Neuronal stem cell (in vitro differentiated cells): ENCODE measurements at regions not wholly inside any gene's neighbourhood (a gene's known extent, or its start where the extent isn't known, plus 50 kb on each side); places are given as distances from the start of the nearest gene placed in this dataset.

Experiments used
- DNase-seq: peaks from one replicate; pipeline ENCODE4 v3.0.0-alpha.2; 2013; ENCODE audit warnings: low spot score
- H2AFZ ChIP-seq: one replicate; pipeline ENCODE4 v1.6.1; 2013; ENCODE audit warnings: mild to moderate bottlenecking, low read length, inconsistent platforms
- H2AK5ac ChIP-seq: 2 replicates; pipeline ENCODE4 v1.6.1; 2013; ENCODE audit warnings: low read depth, mild to moderate bottlenecking, inconsistent platforms, low read length, moderate library complexity, mixed read lengths
- H2BK120ac ChIP-seq: 2 replicates; pipeline ENCODE4 v1.6.1; 2013; ENCODE audit warnings: low read depth, mild to moderate bottlenecking, inconsistent platforms, low read length, moderate library complexity, mixed read lengths
- H2BK12ac ChIP-seq: one replicate; pipeline ENCODE4 v1.6.1; 2013; ENCODE audit warnings: low read length, inconsistent platforms
- H2BK15ac ChIP-seq: 2 replicates; pipeline ENCODE4 v1.6.1; 2013; ENCODE audit warnings: mild to moderate bottlenecking, low read length, inconsistent platforms, mixed read lengths
- H2BK5ac ChIP-seq: one replicate; pipeline ENCODE4 v1.6.1; 2013; ENCODE audit warnings: inconsistent platforms, mild to moderate bottlenecking, low read length, moderate library complexity
- H3K14ac ChIP-seq: one replicate; pipeline ENCODE4 v1.6.1; 2013; ENCODE audit warnings: low read length, inconsistent platforms
- H3K18ac ChIP-seq: 2 replicates; pipeline ENCODE4 v1.6.1; 2013; ENCODE audit warnings: low read length, inconsistent platforms
- H3K23ac ChIP-seq: 2 replicates; pipeline ENCODE4 v1.6.1; 2013; ENCODE audit warnings: low read depth, mild to moderate bottlenecking, mixed read lengths, low read length, inconsistent platforms; ENCODE audit not compliant: poor library complexity
- H3K27ac ChIP-seq: replicated peaks from 3 replicates; pipeline ENCODE4 v1.5.1; 2013; ENCODE audit warnings: low read length, inconsistent platforms
- H3K27me3 ChIP-seq, 3 experiments: 2 replicates each; pipeline ENCODE4 v1.6.1; 2013; ENCODE audit warnings: low read length in 3 of 3, mild to moderate bottlenecking in 2 of 3, inconsistent platforms in 1 of 3, low read depth in 1 of 3, mixed read lengths in 1 of 3, moderate library complexity in 1 of 3; ENCODE audit not compliant: control insufficient read depth in 3 of 3, insufficient read depth in 3 of 3
- H3K36me3 ChIP-seq, 2 donors: replicated peaks in 1 of 2; 2 replicates each; pipeline ENCODE4 v1.6.1; 2013; ENCODE audit warnings: low read length in 2 of 2; ENCODE audit not compliant: control insufficient read depth in 2 of 2, insufficient read depth in 2 of 2
- H3K4ac ChIP-seq: 2 replicates; pipeline ENCODE4 v1.6.1; 2013; ENCODE audit warnings: inconsistent platforms, mild to moderate bottlenecking, low read length, moderate library complexity
- H3K4me1 ChIP-seq, 2 donors: 1 replicate in 1 of 2; 2 replicates in 1 of 2; pipeline ENCODE4 v1.6.1; 2013; ENCODE audit warnings: low read length in 2 of 2, low read depth in 1 of 2; ENCODE audit not compliant: control insufficient read depth in 2 of 2, insufficient read depth in 1 of 2
- H3K4me2 ChIP-seq: one replicate; pipeline ENCODE4 v1.6.1; 2013; ENCODE audit warnings: mild to moderate bottlenecking, low read length, inconsistent platforms; ENCODE audit not compliant: insufficient read depth, poor library complexity, severe bottlenecking
- H3K4me3 ChIP-seq, 2 donors: 2 replicates each; pipeline ENCODE4 v1.5.1; 2013; ENCODE audit warnings: low read length in 2 of 2, mild to moderate bottlenecking in 2 of 2, inconsistent platforms in 1 of 2, moderate library complexity in 1 of 2
- H3K79me1 ChIP-seq: one replicate; pipeline ENCODE4 v1.6.1; 2013; ENCODE audit warnings: low read depth, mild to moderate bottlenecking, inconsistent platforms, low read length, moderate library complexity
- H3K9ac ChIP-seq: one replicate; pipeline ENCODE4 v1.6.1; 2013; ENCODE audit warnings: mild to moderate bottlenecking, low read depth, low read length, inconsistent platforms; ENCODE audit not compliant: poor library complexity
- H3K9me3 ChIP-seq, 2 donors: replicated peaks in 1 of 2; 2 replicates each; pipeline versions ENCODE3 to v1.6.1; 2013; ENCODE audit warnings: low read length in 2 of 2, mild to moderate bottlenecking in 2 of 2, inconsistent platforms in 1 of 2, low read depth in 1 of 2, mixed read lengths in 1 of 2, moderate library complexity in 1 of 2; ENCODE audit not compliant: control insufficient read depth in 2 of 2, insufficient read depth in 1 of 2
- H4K8ac ChIP-seq: one replicate; pipeline ENCODE4 v1.6.1; 2013; ENCODE audit warnings: low read depth, mild to moderate bottlenecking, inconsistent platforms, low read length, moderate library complexity
- H4K91ac ChIP-seq: one replicate; pipeline ENCODE4 v1.6.1; 2013; ENCODE audit warnings: low read length, low read depth, mild to moderate bottlenecking, inconsistent platforms; ENCODE audit not compliant: poor library complexity
- WGBS, 2 donors: extraction: QIAGEN DNeasy Blood & Tissue Kit; methylation state at CpG; one replicate each; pipeline ENCODE4 v1.1.7; 2013; ENCODE audit warnings: missing lambda C conversion rate in 2 of 2, mixed read lengths in 1 of 2; ENCODE audit not compliant: insufficient read length in 2 of 2, insufficient replicate concordance in 1 of 2; ENCODE audit errors: extremely low coverage in 2 of 2; 5-methylcytosine and 5-hydroxymethylcytosine counted together

GRCh38 chr2:139744273-139744672 is 964.1 kb upstream of the NXPH2 start:
- no peak for DNase-seq
- no peaks in the 10 kb centered on the region for H3K79me1 ChIP-seq
- no peak overlapping the region for H2BK5ac ChIP-seq
- no peak overlapping the region for H2AK5ac ChIP-seq
- no peaks in the 10 kb centered on the region for H3K27me3 ChIP-seq
- no peak overlapping the region for H2BK15ac ChIP-seq
- H3K36me3 ChIP-seq, result no peaks in the 10 kb centered on the region
- H4K8ac ChIP-seq, result no peak overlapping the region
- H3K9ac ChIP-seq, result no peak overlapping the region
- no peak overlapping the region for H3K4ac ChIP-seq
- no peaks in the 10 kb centered on the region for H3K9me3 ChIP-seq
- no CpG with 5 or more reads among the region's 4 CpGs for WGBS, 2 donors
- no peaks in the 10 kb centered on the region for H3K4me1 ChIP-seq
- H2AFZ ChIP-seq, result no peak overlapping the region
- no peak overlapping the region for H2BK12ac ChIP-seq
- H2BK120ac ChIP-seq, result no peak overlapping the region
- no peak overlapping the region for H3K18ac ChIP-seq
- no peak overlapping the region for H3K23ac ChIP-seq
- no peak overlapping the region for H4K91ac ChIP-seq
- no peak overlapping the region for H3K14ac ChIP-seq
- H3K4me3 ChIP-seq, result no peak overlapping the region
- H3K4me2 ChIP-seq, result no peak overlapping the region
- no peak overlapping the region for H3K27ac ChIP-seq

GRCh38 chr2:139742216-139743172 is 962.3 kb upstream of the NXPH2 start:
- H3K27me3 ChIP-seq, result no peaks in the 10 kb centered on the region
- no CpG with 5 or more reads among the region's 8 CpGs for WGBS, 2 donors
- no peak overlapping the region for H2AK5ac ChIP-seq

GRCh38 chr2:139737659-139738058 is 957.5 kb upstream of the NXPH2 start:
- no peak for DNase-seq
- Histone ChIP-seq H4K8ac (no peak overlapping the region), H3K27me3 (no peaks in the 10 kb centered on the region), H3K23ac (no peak overlapping the region), H2AFZ (no peak overlapping the region), H3K4me3 (no peak overlapping the region), H2BK5ac (no peak overlapping the region), H4K91ac (no peak overlapping the region), H2AK5ac (no peak overlapping the region), H3K9ac (no peak overlapping the region), H2BK12ac (no peak overlapping the region), H2BK15ac (no peak overlapping the region), H3K36me3 (no peaks in the 10 kb centered on the region), H3K4me2 (no peak overlapping the region), H3K9me3 (no peaks in the 10 kb centered on the region), H3K4ac (no peak overlapping the region), H3K18ac (no peak overlapping the region), H3K79me1 (no peaks in the 10 kb centered on the region), H3K14ac (no peak overlapping the region), H3K27ac (no peak overlapping the region), H3K4me1 (no peaks in the 10 kb centered on the region), H2BK120ac (no peak overlapping the region)
- no CpG with 5 or more reads among the region's 2 CpGs for WGBS, 2 donors

More at GRCh38 chr2:139742216-139743172, 962.3 kb upstream of the NXPH2 start:
- H4K8ac ChIP-seq, result no peak overlapping the region
- H4K91ac ChIP-seq, result no peak overlapping the region
- no peak overlapping the region for H3K4me2 ChIP-seq
- H2BK15ac ChIP-seq, result no peak overlapping the region
- H3K4me1 ChIP-seq, result no peaks in the 10 kb centered on the region
- no peak overlapping the region for H2BK12ac ChIP-seq
- H3K4me3 ChIP-seq, result no peak overlapping the region
- no peak overlapping the region for H3K4ac ChIP-seq
- no peaks in the 10 kb centered on the region for H3K36me3 ChIP-seq
- DNase-seq, result no peak
- H3K14ac ChIP-seq, result no peak overlapping the region
- H3K9ac ChIP-seq, result no peak overlapping the region
- no peaks in the 10 kb centered on the region for H3K9me3 ChIP-seq
- H2BK5ac ChIP-seq, result no peak overlapping the region
- H3K18ac ChIP-seq, result no peak overlapping the region
- H3K23ac ChIP-seq, result no peak overlapping the region
- H3K79me1 ChIP-seq, result no peaks in the 10 kb centered on the region
- H2BK120ac ChIP-seq, result no peak overlapping the region
- no peak overlapping the region for H2AFZ ChIP-seq
- no peak overlapping the region for H3K27ac ChIP-seq

GRCh38 chr2:139730197-139730596 is 950.0 kb upstream of the NXPH2 start:
- Histone ChIP-seq H3K4me3 (no peak overlapping the region), H3K4ac (no peak overlapping the region), H2BK5ac (no peak overlapping the region), H3K27me3 (no peaks in the 10 kb centered on the region), H3K18ac (no peak overlapping the region), H4K91ac (no peak overlapping the region), H2AK5ac (no peak overlapping the region), H3K79me1 (no peaks in the 10 kb centered on the region), H3K14ac (no peak overlapping the region), H3K9me3 (no peaks in the 10 kb centered on the region), H4K8ac (no peak overlapping the region), H3K27ac (no peak overlapping the region), H3K36me3 (no peaks in the 10 kb centered on the region), H3K4me2 (no peak overlapping the region), H3K9ac (no peak overlapping the region), H2AFZ (no peak overlapping the region), H2BK15ac (no peak overlapping the region), H2BK12ac (no peak overlapping the region), H2BK120ac (no peak overlapping the region), H3K4me1 (no peaks in the 10 kb centered on the region), H3K23ac (no peak overlapping the region)
- 100% methylated on average over 1 of the region's 4 CpGs; no CpG with 5 or more reads in 1 of the 2 donors for WGBS, 2 donors
- no peak for DNase-seq
